GM12891 (cell line): ENCODE measurements at regions not wholly inside any gene's neighbourhood (a gene's known extent, or its start where the extent isn't known, plus 50 kb on each side); places are given as distances from the start of the nearest gene placed in this dataset.

Experiments
- DNase-seq: peaks from one replicate; pipeline ENCODE4 v3.0.0; 2011; ENCODE audit warnings: low spot score; ENCODE audit not compliant: insufficient read length
- FAIRE-seq: peaks from 2 replicates; lab custom pipeline; 2011; peaks lifted over from hg19 to GRCh38; lab: Jason Lieb, UNC
- PAX5 ChIP-seq: IDR thresholded peaks from 2 replicates; pipeline ENCODE4 v1.6.1; 2011; ENCODE audit warnings: low read length, moderate library complexity, mild to moderate bottlenecking; ENCODE audit not compliant: insufficient read depth, severe bottlenecking
- POLR2A ChIP-seq: IDR thresholded peaks from 2 replicates; pipeline ENCODE4 v1.6.1; 2011; ENCODE audit warnings: low read depth, low read length, control low read depth
- POLR2AphosphoS5 ChIP-seq: IDR thresholded peaks from 2 replicates; pipeline ENCODE4 v1.6.1; 2011; ENCODE audit warnings: low read depth, low read length, control low read depth
- POU2F2 ChIP-seq: IDR thresholded peaks from 2 replicates; pipeline ENCODE4 v1.6.1; 2011; ENCODE audit warnings: low read depth, mild to moderate bottlenecking, control low read depth, low read length, moderate library complexity
- SPI1 ChIP-seq: IDR thresholded peaks from 2 replicates; pipeline ENCODE4 v1.6.1; 2011; ENCODE audit warnings: low read depth, low read length, control low read depth
- TAF1 ChIP-seq: IDR thresholded peaks from 2 replicates; pipeline ENCODE4 v1.6.1; 2011; ENCODE audit warnings: low read depth, low read length, control low read depth

DNA sequence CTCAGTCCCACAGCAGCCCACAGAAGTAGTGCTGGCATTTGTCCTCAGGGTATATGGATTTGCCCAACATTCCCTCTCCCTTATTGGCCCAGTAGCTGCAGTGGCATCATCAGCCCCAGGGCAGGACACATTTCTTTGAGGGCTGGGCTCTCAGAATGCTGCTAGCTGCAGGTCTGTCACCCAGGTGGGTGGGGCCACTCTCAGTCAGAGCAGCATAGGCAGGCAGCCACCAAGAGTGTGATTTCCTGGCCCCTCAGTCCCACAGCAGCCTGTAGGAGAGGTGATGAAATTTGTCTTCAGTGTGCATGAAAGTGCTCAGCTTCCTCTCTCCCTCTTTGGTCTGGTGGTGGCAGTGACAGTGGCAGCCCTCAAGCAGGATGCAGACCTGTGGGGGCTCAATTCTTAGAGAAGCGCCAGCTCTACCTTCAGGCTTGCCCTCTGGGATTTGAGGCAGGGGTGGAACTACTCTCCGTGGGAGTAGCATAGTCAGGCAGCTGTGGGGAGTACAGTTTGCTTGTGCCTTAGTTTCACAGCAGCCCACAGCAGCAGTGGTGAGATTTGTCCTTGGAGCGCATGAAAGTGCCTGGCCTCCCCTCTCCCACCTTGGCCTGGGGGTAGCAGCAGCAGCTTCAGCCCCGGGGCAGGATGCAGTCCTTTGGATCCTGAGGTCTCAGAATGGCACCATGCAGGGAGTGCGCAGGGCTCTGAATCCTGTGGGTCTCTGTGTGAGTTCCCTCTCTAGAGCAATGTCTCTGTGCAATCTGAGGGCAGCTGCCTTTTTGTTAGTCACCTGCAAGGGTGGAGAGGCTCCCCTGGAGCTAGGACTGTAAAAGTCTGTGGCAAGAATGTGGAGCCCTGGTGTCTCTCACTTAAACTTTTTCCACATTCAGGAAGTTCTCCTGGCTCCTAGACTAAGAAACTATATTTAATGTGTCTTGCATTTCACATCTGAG lies 1229.1 kb downstream of the ROBO2 start:
- FAIRE-seq (no peak), DNase-seq (no peak)
- TF ChIP-seq POU2F2, result no peak
- TF ChIP-seq POLR2AphosphoS5, result no peak
- TF ChIP-seq TAF1, result no peak
- no peak for TF ChIP-seq PAX5
- no peak for TF ChIP-seq POLR2A
- no peak for TF ChIP-seq SPI1

- FAIRE-seq, result no peak
- no peak for DNase-seq
- TF ChIP-seq TAF1 (no peak), POLR2A (no peak), POU2F2 (no peak), POLR2AphosphoS5 (no peak), PAX5 (no peak), SPI1 (no peak)
Measured at GRCh38 chr3:78273326-78273725, 1233.4 kb downstream of the ROBO2 start.

DNA sequence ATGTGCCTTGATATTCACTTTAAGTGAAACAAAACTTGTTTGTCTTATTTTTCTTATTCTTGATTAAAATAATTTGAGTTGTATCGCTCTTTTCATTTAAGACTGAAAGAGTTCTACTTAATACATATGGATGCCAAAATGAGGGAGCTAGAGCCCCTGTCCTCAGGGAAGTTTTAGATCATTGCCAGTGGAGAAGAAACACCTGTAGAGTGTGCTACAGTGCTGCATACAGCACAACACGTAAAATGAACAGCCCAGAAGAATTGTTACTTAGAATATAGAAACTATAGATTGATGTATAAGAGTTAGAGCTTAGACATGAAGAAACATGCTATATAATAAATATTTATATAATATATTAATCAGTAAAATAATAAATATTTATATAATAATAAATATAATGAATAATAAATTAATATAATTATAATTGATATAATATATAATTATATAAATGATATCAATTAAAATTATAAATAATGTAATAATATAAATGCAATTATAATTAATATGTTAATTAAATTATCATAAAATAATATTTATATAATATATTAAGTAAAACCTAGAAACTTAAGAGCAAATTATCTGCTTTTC lies 1234.7 kb downstream of the ROBO2 start:
- DNase-seq (no peak), FAIRE-seq (no peak)
- TF ChIP-seq TAF1 (no peak), PAX5 (no peak), POU2F2 (no peak), POLR2AphosphoS5 (no peak), POLR2A (no peak), SPI1 (no peak)

DNA sequence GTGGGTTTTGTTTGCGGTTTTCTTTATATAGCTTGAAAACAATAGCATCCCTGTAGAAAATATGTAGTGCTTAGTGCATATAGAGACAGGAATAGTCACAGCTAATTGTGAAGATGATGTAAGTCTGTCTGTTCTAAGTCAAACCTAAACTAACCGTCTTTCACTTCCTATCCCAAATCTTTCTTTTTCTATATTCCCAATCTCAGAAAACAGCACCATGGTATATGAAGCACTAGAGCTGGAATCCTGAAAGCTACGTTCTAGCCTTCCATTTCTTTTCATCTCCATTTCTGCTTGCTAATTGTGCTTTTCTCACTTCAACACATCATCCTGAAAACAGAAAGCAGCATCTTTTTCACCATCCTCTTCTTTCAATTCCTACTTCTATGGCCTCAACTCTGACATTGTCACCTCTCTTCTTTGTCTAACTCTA lies 1235.5 kb downstream of the ROBO2 start:
- peak; percentile 53 for TF ChIP-seq SPI1
- TF ChIP-seq TAF1, result no peak
- FAIRE-seq, result peak; percentile 5

DNA sequence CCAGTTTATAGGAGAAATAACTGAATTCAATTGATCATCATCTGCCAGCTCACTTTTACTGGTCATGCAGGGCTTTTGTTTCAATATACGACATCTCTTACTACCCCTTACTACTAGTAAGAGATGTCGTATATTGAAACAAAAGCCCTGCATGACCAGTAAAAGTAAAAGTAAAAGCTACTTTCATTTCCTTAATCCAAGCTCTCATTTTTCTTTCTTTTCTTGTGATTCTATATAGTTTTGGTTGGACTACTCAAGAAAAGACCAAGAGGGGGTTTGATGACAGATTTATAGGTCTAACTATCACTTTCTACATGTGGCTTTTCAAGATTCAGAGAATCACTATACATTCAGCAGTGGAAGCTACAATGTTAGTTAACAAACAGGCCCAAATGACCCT lies 1237.3 kb downstream of the ROBO2 start:
- no peak for TF ChIP-seq POLR2A
- TF ChIP-seq TAF1, result no peak
- TF ChIP-seq POLR2AphosphoS5, result no peak
- TF ChIP-seq SPI1, result peak; percentile 59
- TF ChIP-seq POU2F2, result no peak
- DNase-seq, result no peak
- peak; percentile 9 for FAIRE-seq

More for the DNA sequence above, 1235.5 kb downstream of the ROBO2 start:
- DNase-seq, result no peak

- DNase-seq (no peak), FAIRE-seq (peak; percentile 47)
- no peak for TF ChIP-seq PAX5
- TF ChIP-seq TAF1, result no peak
- TF ChIP-seq SPI1, result no peak
- TF ChIP-seq POLR2A, result no peak
- no peak for TF ChIP-seq POU2F2
- TF ChIP-seq POLR2AphosphoS5, result no peak
Measured at GRCh38 chr3:78277801-78278200, 1237.9 kb downstream of the ROBO2 start.

- no peak for TF ChIP-seq POLR2A
- TF ChIP-seq PAX5, result no peak
- TF ChIP-seq TAF1, result no peak
- no peak for TF ChIP-seq POU2F2
- TF ChIP-seq POLR2AphosphoS5, result no peak
- TF ChIP-seq SPI1, result no peak
- FAIRE-seq, result no peak
Measured at GRCh38 chr3:78279091-78279490, 1239.2 kb downstream of the ROBO2 start.

DNA sequence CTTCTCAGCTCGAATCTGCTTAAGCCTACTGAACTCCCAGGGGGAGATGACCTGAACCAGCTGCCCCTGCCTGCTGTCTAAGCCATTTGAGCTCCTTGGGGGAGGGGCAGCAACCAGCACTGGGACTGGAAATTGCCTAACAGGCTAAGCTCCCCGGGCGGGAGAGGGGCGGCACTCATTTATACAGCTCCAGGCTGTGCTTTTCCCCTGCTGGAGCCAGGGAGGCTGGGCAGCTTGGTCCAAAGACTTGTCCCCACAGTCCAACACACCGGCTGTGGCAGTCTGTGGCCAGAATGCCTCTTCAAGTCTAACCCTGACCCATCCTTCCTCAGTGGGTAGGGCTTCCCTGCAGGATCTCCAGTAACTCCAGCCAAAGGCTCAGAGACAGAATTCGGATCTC lies 1241.5 kb downstream of the ROBO2 start:
- DNase-seq (no peak), FAIRE-seq (no peak)
- TF ChIP-seq TAF1, result no peak
- TF ChIP-seq SPI1, result no peak

More at GRCh38 chr3:78279091-78279490, 1239.2 kb downstream of the ROBO2 start:
- no peak for DNase-seq

GRCh38 chr3:78283994-78284393 lies 1244.1 kb downstream of the ROBO2 start:
- no peak for FAIRE-seq
- DNase-seq, result no peak
- no peak for TF ChIP-seq POLR2AphosphoS5

DNA sequence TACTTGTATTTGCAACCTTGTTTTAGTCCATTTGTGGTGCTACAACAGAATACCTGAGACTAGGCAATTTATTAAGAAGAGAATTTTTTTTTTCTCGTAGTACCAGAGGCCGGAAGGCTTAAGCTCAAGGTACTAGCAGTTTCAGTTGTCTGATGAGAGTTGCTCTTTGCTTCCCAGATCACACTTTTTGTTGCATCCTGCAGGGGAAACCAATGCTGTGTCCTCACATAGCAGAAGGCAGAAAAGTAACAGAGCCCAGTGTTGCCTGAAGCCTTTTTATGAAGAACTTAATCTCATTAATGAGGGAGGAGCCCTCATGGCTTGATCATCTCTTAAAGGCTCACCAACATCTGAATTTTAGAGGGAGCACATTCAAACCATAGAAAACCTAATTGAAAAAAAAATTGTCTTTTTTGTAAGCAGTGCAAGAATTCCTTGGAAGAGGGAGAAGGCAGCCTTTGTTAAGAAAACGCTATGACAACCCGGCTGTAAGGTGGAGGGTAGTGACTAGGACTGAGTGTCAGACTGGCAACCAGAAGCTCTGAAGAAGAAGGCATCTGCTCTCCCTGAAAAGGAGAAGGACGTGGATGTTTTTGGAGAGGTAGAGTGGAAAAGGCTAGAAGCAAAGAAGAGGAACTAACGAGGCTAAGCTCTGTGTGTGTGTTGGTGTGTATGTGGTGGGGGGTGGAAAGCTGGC lies 1245.3 kb downstream of the ROBO2 start:
- DNase-seq (no peak), FAIRE-seq (no peak)
- TF ChIP-seq POLR2AphosphoS5, result no peak
- TF ChIP-seq POLR2A, result no peak
- no peak for TF ChIP-seq POU2F2
- no peak for TF ChIP-seq TAF1
- TF ChIP-seq SPI1, result no peak
- no peak for TF ChIP-seq PAX5
